HepG2 (cell line): ENCODE measurements at regions not wholly inside any gene's neighbourhood (a gene's known extent, or its start where the extent isn't known, plus 50 kb on each side); places are given as distances from the start of the nearest gene placed in this dataset.

Experiments used
- ATAC-seq: fragments of 200-7000 bp; cut with Tn5 transposase; 3 replicates; pipeline ENCODE4 v1.9.1; 2020; ENCODE audit warnings: mild to moderate bottlenecking, moderate library complexity
- BruUV-seq: library from RNA; stranded (reverse); fragments of 400-500 nt; replicated peaks from 2 replicates; lab custom pipeline; 2021; lab: Mats Ljungman, UMichigan
- CTCF ChIA-PET: fragments of 300-600 bp; formaldehyde crosslinking; extraction: SDS; loops from one replicate; lab custom pipeline; 2021; ENCODE audit warnings: low total read pairs, inconsistent platforms, low intra/inter-chr PET ratio; lab: Yijun Ruan, JAX
- POLR2A ChIA-PET: fragments of 350-600 bp; sonication (Branson Sonifier 250); formaldehyde crosslinking; loops from one replicate; lab custom pipeline; 2020; ENCODE audit warnings: antibody characterized with exemption, inconsistent platforms; lab: Yijun Ruan, JAX
- DNase-seq: peaks from one replicate; pipeline ENCODE4 v3.0.0-alpha.2; 2015; ENCODE audit warnings: low spot score
- FAIRE-seq: peaks from 3 replicates; lab custom pipeline; 2011; peaks lifted over from hg19 to GRCh38; lab: Jason Lieb, UNC
- H2AFZ ChIP-seq: one replicate; pipeline ENCODE4 v1.6.1; 2011; ENCODE audit warnings: low read length, inconsistent platforms
- H3K27ac ChIP-seq: fragments of 300-600 bp; 3 replicates; pipeline ENCODE4 v1.8.0; 2011; ENCODE audit warnings: mixed run types, mild to moderate bottlenecking, mixed read lengths, low read length, inconsistent platforms; ENCODE audit not compliant: insufficient read depth; ENCODE audit errors: extremely low read length
- H3K27me3 ChIP-seq, 2 experiments: fragments of 200-600 bp in 1 of 2; 2 replicates in 1 of 2; 3 replicates in 1 of 2; pipeline versions ENCODE4 v1.6.0 to v1.8.0; 2011; ENCODE audit warnings: low read length in 2 of 2, mild to moderate bottlenecking in 2 of 2, moderate library complexity in 2 of 2, inconsistent platforms in 1 of 2; ENCODE audit not compliant: insufficient read depth in 2 of 2, control insufficient read depth in 1 of 2
- H3K36me3 ChIP-seq, 2 experiments: fragments of 200-600 bp in 1 of 2; replicated peaks in 1 of 2; 2 replicates in 1 of 2; 3 replicates in 1 of 2; pipeline versions ENCODE4 v1.5.1 to v1.8.0; 2011; ENCODE audit warnings: low read length in 2 of 2, inconsistent platforms in 1 of 2; ENCODE audit not compliant: insufficient read depth in 2 of 2, control insufficient read depth in 1 of 2
- H3K4me1 ChIP-seq: 2 replicates; pipeline ENCODE4 v1.5.1; 2012; ENCODE audit warnings: low read length, inconsistent platforms; ENCODE audit not compliant: insufficient read depth
- H3K4me2 ChIP-seq: 2 replicates; pipeline ENCODE4 v1.6.0; 2011; ENCODE audit warnings: low read depth, low read length, inconsistent platforms
- H3K4me3 ChIP-seq, 3 experiments: fragments of 200-600 bp in 1 of 3; sonication (generic), shearing (Covaris generic) in 1 of 3; replicated peaks in 1 of 3; 2 replicates each; pipeline ENCODE4 v1.5.1; 2011 to 2016; ENCODE audit warnings: low read length in 3 of 3, inconsistent platforms in 2 of 3, low read depth in 2 of 3, mild to moderate bottlenecking in 2 of 3, control low read depth in 1 of 3, mixed read lengths in 1 of 3; ENCODE audit not compliant: insufficient read depth in 1 of 3
- H3K79me2 ChIP-seq: one replicate; pipeline ENCODE4 v1.6.1; 2011; ENCODE audit warnings: low read length, inconsistent platforms; ENCODE audit not compliant: insufficient read depth
- H3K9ac ChIP-seq: 2 replicates; pipeline ENCODE4 v1.6.0; 2011; ENCODE audit warnings: mild to moderate bottlenecking, low read depth, low read length, inconsistent platforms; ENCODE audit not compliant: insufficient read depth
- H3K9me3 ChIP-seq: 2 replicates; pipeline ENCODE4 v1.5.1; 2012; ENCODE audit warnings: mild to moderate bottlenecking, low read length
- H4K20me1 ChIP-seq: 2 replicates; pipeline ENCODE4 v1.6.0; 2011; ENCODE audit warnings: inconsistent platforms, mild to moderate bottlenecking, low read length, moderate library complexity; ENCODE audit not compliant: insufficient read depth
- ETV6 ChIP-seq: sonication (generic); formaldehyde crosslinking; conservative IDR thresholded peaks from 2 replicates; pipeline ENCODE4 v1.4.0; 2020; ENCODE audit warnings: missing genetic modification reagents
- HMGA1 ChIP-seq: sonication (generic); formaldehyde crosslinking; conservative IDR thresholded peaks from 2 replicates; pipeline ENCODE4 v1.4.0; 2020; ENCODE audit warnings: missing genetic modification reagents
- KDM5A ChIP-seq: fragments of 200-600 bp; sonication (generic); IDR thresholded peaks from 2 replicates; pipeline ENCODE4 v1.7.0; 2018; ENCODE audit warnings: antibody characterized with exemption, mild to moderate bottlenecking, low read length, borderline replicate concordance
- NPAS2 ChIP-seq: sonication (generic); formaldehyde crosslinking; IDR thresholded peaks from 2 replicates; pipeline ENCODE4 v1.8.0; 2022; ENCODE audit warnings: mild to moderate bottlenecking, missing genetic modification reagents, borderline replicate concordance
- WIZ ChIP-seq: sonication (generic); formaldehyde crosslinking; IDR thresholded peaks from 2 replicates; pipeline ENCODE4 v1.5.1; 2020; ENCODE audit warnings: mild to moderate bottlenecking, missing genetic modification reagents
- ZBTB46 ChIP-seq: sonication (generic); formaldehyde crosslinking; IDR thresholded peaks from 2 replicates; pipeline ENCODE4 v1.4.0; 2020; ENCODE audit warnings: mild to moderate bottlenecking, missing genetic modification reagents, borderline replicate concordance
- ZNF260 ChIP-seq: sonication (generic); formaldehyde crosslinking; IDR thresholded peaks from 2 replicates; pipeline ENCODE4 v1.4.0; 2020; ENCODE audit warnings: missing genetic modification reagents, low read depth, mild to moderate bottlenecking, borderline replicate concordance
- ZNF407 ChIP-seq: sonication (generic); formaldehyde crosslinking; IDR thresholded peaks from one replicate; pipeline ENCODE4 v1.5.1; 2020; ENCODE audit warnings: mild to moderate bottlenecking, missing genetic modification reagents; ENCODE audit errors: not compliant biosample characterization
- ZNF512B ChIP-seq: sonication (generic); formaldehyde crosslinking; IDR thresholded peaks from 2 replicates; pipeline ENCODE4 v1.5.1; 2020; ENCODE audit warnings: missing genetic modification reagents, mild to moderate bottlenecking, borderline replicate concordance
- ZNF614 ChIP-seq: IDR thresholded peaks from 2 replicates; pipeline ENCODE4 v1.6.1; 2018; ENCODE audit warnings: missing biosample characterization, missing genetic modification reagents, inconsistent platforms, borderline replicate concordance
- WGBS: methylation state at CpG from one replicate; pipeline ENCODE4 v1.1.6; 2017; ENCODE audit warnings: low lambda C conversion rate; 5-methylcytosine and 5-hydroxymethylcytosine counted together
- in situ Hi-C: cut with HindIII; loops from 2 replicates; pipeline ENCODE4 v1.10.0; 2017; ENCODE audit warnings: low pct_unique_long_range_greater_than_20kb; ENCODE audit not compliant: extremely low pct_ligation_motif_present
- intact Hi-C: fragments of 100-400 bp; cut with micrococcal nuclease; formaldehyde crosslinking; loops from one replicate; pipeline ENCODE4 v1.10.0; 2022; ENCODE audit not compliant: unreplicated experiment

GRCh38 chrX:67114635-67115034 lies 429.2 kb upstream of the AR start:
- ChIA-PET CTCF (no interaction called here), POLR2A (no interaction called here)
- no peaks in the 10 kb centered on the region for H3K27me3 ChIP-seq
- FAIRE-seq (no peak), ATAC-seq (no peak), DNase-seq (no peak)
- no peak overlapping the region for H3K4me2 ChIP-seq
- no peak overlapping the region for H3K4me3 ChIP-seq
- H3K9ac ChIP-seq, result no peak overlapping the region
- peaks cover 52% of the 10 kb centered on the region for H3K9me3 ChIP-seq
- no peaks in the 10 kb centered on the region for H4K20me1 ChIP-seq
- no peaks in the 10 kb centered on the region for H3K79me2 ChIP-seq
- in situ Hi-C loops, result no loop called here
- intact Hi-C loops, result no loop called here
- no peak overlapping the region for H3K27ac ChIP-seq
- H2AFZ ChIP-seq, result no peak overlapping the region
- no TSS peak for BruUV-seq
- no peaks in the 10 kb centered on the region for H3K36me3 ChIP-seq
- H3K4me1 ChIP-seq, result no peaks in the 10 kb centered on the region
- 36% methylated on average over 8 of the region's 9 CpGs for WGBS
- TF ChIP-seq ZNF512B (CRISPR knock-in tag), result no peak
- TF ChIP-seq ZNF260 (CRISPR knock-in tag), result no peak
- TF ChIP-seq ZNF614, result no peak
- TF ChIP-seq ETV6 (CRISPR knock-in tag), result no peak
- TF ChIP-seq WIZ (CRISPR knock-in tag), result no peak
- no peak for TF ChIP-seq ZBTB46
- no peak for TF ChIP-seq NPAS2 (CRISPR knock-in tag)
- no peak for TF ChIP-seq KDM5A
- no peak for TF ChIP-seq HMGA1 (CRISPR knock-in tag)
- TF ChIP-seq ZNF407, result no peak
